ENCODE measurements at regions not wholly inside any gene's neighbourhood (a gene's known extent, or its start where the extent isn't known, plus 50 kb on each side); places are given as distances from the start of the nearest gene placed in this dataset.
"Not testable (repeated sequence)": the region's sequence is repeated elsewhere in the genome, so short reads cannot be mapped to it uniquely, and the experiment has no call there.

GRCh38 chr12:84470361-84470760 is 442.2 kb downstream of the SLC6A15 start:
- TF ChIP-seq, protein P1, sequence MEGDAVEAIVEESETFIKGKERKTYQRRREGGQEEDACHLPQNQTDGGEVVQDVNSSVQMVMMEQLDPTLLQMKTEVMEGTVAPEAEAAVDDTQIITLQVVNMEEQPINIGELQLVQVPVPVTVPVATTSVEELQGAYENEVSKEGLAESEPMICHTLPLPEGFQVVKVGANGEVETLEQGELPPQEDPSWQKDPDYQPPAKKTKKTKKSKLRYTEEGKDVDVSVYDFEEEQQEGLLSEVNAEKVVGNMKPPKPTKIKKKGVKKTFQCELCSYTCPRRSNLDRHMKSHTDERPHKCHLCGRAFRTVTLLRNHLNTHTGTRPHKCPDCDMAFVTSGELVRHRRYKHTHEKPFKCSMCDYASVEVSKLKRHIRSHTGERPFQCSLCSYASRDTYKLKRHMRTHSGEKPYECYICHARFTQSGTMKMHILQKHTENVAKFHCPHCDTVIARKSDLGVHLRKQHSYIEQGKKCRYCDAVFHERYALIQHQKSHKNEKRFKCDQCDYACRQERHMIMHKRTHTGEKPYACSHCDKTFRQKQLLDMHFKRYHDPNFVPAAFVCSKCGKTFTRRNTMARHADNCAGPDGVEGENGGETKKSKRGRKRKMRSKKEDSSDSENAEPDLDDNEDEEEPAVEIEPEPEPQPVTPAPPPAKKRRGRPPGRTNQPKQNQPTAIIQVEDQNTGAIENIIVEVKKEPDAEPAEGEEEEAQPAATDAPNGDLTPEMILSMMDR (IDR thresholded peaks at IDR 0.05 in 8 of 11, conservative IDR thresholded peaks at IDR 0.05 in 3 of 11), result no peak
- TF ChIP-seq POLR2AphosphoS5 (IDR thresholded peaks at IDR 0.05) (no peak), POLR2A (IDR thresholded peaks at IDR 0.05) (no peak)
- DNase-seq, result no peak
- intact Hi-C loops (cut with DNase I; ENCODE audit: low total_unique reads), result no loop called here
- H3K27me3 ChIP-seq (replicated peaks in 1 of 7), result no peaks in the 10 kb centered on the region
- no peak overlapping the region for H3K27ac ChIP-seq
- H3K9me3 ChIP-seq, result no peaks in the 10 kb centered on the region
- no peak overlapping the region for H3K4me3 ChIP-seq
- H3K36me3 ChIP-seq, result no peaks in the 10 kb centered on the region
- H3K4me1 ChIP-seq, result no peaks in the 10 kb centered on the region

DNA sequence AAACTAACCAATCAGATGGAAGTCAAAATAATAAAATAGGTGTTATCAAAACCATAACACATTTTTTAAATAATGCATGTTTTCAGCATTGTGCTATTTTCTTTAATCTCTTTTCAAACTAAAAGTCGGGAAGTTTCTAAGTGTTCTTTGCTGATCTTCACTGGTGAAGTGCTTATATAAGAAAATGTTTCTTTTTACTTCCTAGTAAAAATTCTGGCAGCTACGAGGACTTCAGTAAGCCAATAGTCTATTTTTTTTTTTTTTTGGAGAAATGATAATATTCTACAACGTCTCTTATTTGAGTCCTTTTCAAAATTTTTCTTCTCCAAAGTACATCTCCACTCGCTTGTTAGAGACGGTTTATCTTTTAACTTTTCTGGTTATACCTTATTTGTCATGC is 448.0 kb downstream of the SLC6A15 start:
- intact Hi-C loops (cut with DNase I; ENCODE audit: low total_unique reads), result no loop called here
- no peak overlapping the region for H3K4me3 ChIP-seq
- H3K27ac ChIP-seq, result no peak overlapping the region
- no peaks in the 10 kb centered on the region for H3K4me1 ChIP-seq
- no peak for DNase-seq
- no peaks in the 10 kb centered on the region for H3K27me3 ChIP-seq (replicated peaks in 1 of 7)
- H3K36me3 ChIP-seq, result no peaks in the 10 kb centered on the region
- TF ChIP-seq POLR2AphosphoS5 (IDR thresholded peaks at IDR 0.05), result no peak
- TF ChIP-seq POLR2A (IDR thresholded peaks at IDR 0.05), result no peak
- TF ChIP-seq, protein P1 (IDR thresholded peaks at IDR 0.05 in 8 of 11, conservative IDR thresholded peaks at IDR 0.05 in 3 of 11), result no peak
- 60 to 83% (median 70%) methylated on average over 5 of the region's 5 CpGs for WGBS, 5 donors
- H3K9me3 ChIP-seq, result no peaks in the 10 kb centered on the region

- H3K4me3 ChIP-seq, result no peak overlapping the region
- H3K36me3 ChIP-seq, result no peaks in the 10 kb centered on the region
- no peaks in the 10 kb centered on the region for H3K27me3 ChIP-seq (replicated peaks in 1 of 7)
- TF ChIP-seq POLR2A (IDR thresholded peaks at IDR 0.05) (no peak), POLR2AphosphoS5 (IDR thresholded peaks at IDR 0.05) (no peak)
- TF ChIP-seq, protein P1 (IDR thresholded peaks at IDR 0.05 in 8 of 11, conservative IDR thresholded peaks at IDR 0.05 in 3 of 11), result no peak
- H3K9me3 ChIP-seq, result no peaks in the 10 kb centered on the region
- no peak for DNase-seq
- H3K4me1 ChIP-seq, result no peaks in the 10 kb centered on the region
- 56 to 73% (median 62%) methylated on average over 2 of the region's 2 CpGs for WGBS, 5 donors
- no peak overlapping the region for H3K27ac ChIP-seq
- intact Hi-C loops (cut with DNase I; ENCODE audit: low total_unique reads), result no loop called here
Measured at GRCh38 chr12:84463741-84464495, 448.7 kb downstream of the SLC6A15 start.

DNA sequence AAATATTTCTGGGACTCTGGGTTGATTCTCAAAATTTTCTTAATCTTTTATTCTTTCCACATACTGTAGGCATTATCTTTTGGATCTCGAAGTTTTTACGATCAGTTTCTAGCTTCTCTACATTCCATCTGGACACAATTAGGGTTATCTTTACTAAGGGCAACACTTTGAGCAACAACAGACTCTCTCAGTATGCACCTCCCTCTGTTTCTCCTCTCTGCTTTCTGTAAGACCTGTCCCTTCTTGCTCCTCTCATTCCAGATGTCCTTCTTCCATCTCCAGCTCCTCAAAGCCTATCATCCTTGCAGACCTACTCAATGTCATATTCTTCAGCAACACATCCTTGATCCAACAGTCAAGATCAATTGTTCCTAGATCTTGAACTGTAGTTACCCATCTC is 457.0 kb downstream of the SLC6A15 start:
- no peak for DNase-seq
- TF ChIP-seq, protein P1 (IDR thresholded peaks at IDR 0.05 in 8 of 11, conservative IDR thresholded peaks at IDR 0.05 in 3 of 11), result no peak
- no peak for TF ChIP-seq POLR2AphosphoS5 (IDR thresholded peaks at IDR 0.05)
- no peak for TF ChIP-seq POLR2A (IDR thresholded peaks at IDR 0.05)

GRCh38 chr12:84446478-84446877 is 466.1 kb downstream of the SLC6A15 start:
- H3K4me3 ChIP-seq; intact Hi-C loops (cut with DNase I; ENCODE audit: low total_unique reads); H3K27me3 ChIP-seq (replicated peaks in 1 of 7); H3K4me1 ChIP-seq; H3K36me3 ChIP-seq; H3K9me3 ChIP-seq; H3K27ac ChIP-seq; DNase-seq: not testable (repeated sequence)
- WGBS, 5 donors, result 74 to 97% (median 94%) methylated on average over 3 of the region's 3 CpGs

More for the DNA sequence above, 457.0 kb downstream of the SLC6A15 start:
- H3K27me3 ChIP-seq (replicated peaks in 1 of 7), result no peaks in the 10 kb centered on the region
- no peaks in the 10 kb centered on the region for H3K4me1 ChIP-seq
- 80 to 93% (median 84%) methylated on average over 2 of the region's 2 CpGs for WGBS, 5 donors
- H3K9me3 ChIP-seq, result peaks cover 0 to 3% (median 0%) of the 10 kb centered on the region in 8 donors
- H3K27ac ChIP-seq, result no peak overlapping the region
- H3K4me3 ChIP-seq, result no peak overlapping the region
- H3K36me3 ChIP-seq, result no peaks in the 10 kb centered on the region
- intact Hi-C loops (cut with DNase I; ENCODE audit: low total_unique reads), result no loop called here

All from spleen (tissue), 11 donors.